Endothelial cell (in vitro differentiated cells): ENCODE measurements at regions not wholly inside any gene's neighbourhood (a gene's known extent, or its start where the extent isn't known, plus 50 kb on each side); places are given as distances from the start of the nearest gene placed in this dataset.

ENCODE experiments used
- DNase-seq: peaks from one replicate; pipeline ENCODE4 v3.0.0; 2021; ENCODE audit warnings: low spot score
- H3K27ac Mint-ChIP-seq: one replicate; pipeline ENCODE4 v1.8.0; 2021; ENCODE audit warnings: mixed read lengths, inconsistent platforms; ENCODE audit not compliant: unreplicated experiment
- H3K27me3 Mint-ChIP-seq: one replicate; pipeline ENCODE4 v1.8.0; 2021; ENCODE audit warnings: mild to moderate bottlenecking, moderate library complexity, mixed read lengths, inconsistent platforms; ENCODE audit not compliant: unreplicated experiment
- H3K36me3 Mint-ChIP-seq: one replicate; pipeline ENCODE4 v1.8.0; 2021; ENCODE audit warnings: mild to moderate bottlenecking, low read depth, mixed read lengths, inconsistent platforms; ENCODE audit not compliant: unreplicated experiment
- H3K4me1 Mint-ChIP-seq: one replicate; pipeline ENCODE4 v1.8.0; 2021; ENCODE audit warnings: mild to moderate bottlenecking, mixed read lengths, inconsistent platforms; ENCODE audit not compliant: unreplicated experiment
- H3K4me3 Mint-ChIP-seq: one replicate; pipeline ENCODE4 v1.8.0; 2021; ENCODE audit warnings: mild to moderate bottlenecking, mixed read lengths, inconsistent platforms; ENCODE audit not compliant: unreplicated experiment
- H3K9me3 Mint-ChIP-seq: one replicate; pipeline ENCODE4 v1.8.0; 2021; ENCODE audit warnings: mixed read lengths, inconsistent platforms; ENCODE audit not compliant: unreplicated experiment
- TF ChIP-seq, protein P1 (sequence below): fragments of 200-600 bp; sonication (generic); IDR thresholded peaks from one replicate; pipeline ENCODE4 v1.5.0; 2021; ENCODE audit warnings: antibody characterized with exemption; ENCODE audit not compliant: unreplicated experiment

GRCh38 chr7:50214126-50214670 lies 90.3 kb upstream of the IKZF1 start:
- Mint-ChIP-seq H3K4me3 (no peak overlapping the region), H3K9me3 (no peaks in the 10 kb centered on the region), H3K27ac (no peak overlapping the region), H3K4me1 (peaks cover 3% of the 10 kb centered on the region), H3K27me3 (peaks cover 12% of the 10 kb centered on the region), H3K36me3 (no peaks in the 10 kb centered on the region)
- TF ChIP-seq, protein P1, sequence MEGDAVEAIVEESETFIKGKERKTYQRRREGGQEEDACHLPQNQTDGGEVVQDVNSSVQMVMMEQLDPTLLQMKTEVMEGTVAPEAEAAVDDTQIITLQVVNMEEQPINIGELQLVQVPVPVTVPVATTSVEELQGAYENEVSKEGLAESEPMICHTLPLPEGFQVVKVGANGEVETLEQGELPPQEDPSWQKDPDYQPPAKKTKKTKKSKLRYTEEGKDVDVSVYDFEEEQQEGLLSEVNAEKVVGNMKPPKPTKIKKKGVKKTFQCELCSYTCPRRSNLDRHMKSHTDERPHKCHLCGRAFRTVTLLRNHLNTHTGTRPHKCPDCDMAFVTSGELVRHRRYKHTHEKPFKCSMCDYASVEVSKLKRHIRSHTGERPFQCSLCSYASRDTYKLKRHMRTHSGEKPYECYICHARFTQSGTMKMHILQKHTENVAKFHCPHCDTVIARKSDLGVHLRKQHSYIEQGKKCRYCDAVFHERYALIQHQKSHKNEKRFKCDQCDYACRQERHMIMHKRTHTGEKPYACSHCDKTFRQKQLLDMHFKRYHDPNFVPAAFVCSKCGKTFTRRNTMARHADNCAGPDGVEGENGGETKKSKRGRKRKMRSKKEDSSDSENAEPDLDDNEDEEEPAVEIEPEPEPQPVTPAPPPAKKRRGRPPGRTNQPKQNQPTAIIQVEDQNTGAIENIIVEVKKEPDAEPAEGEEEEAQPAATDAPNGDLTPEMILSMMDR, result no peak
- DNase-seq, result no peak

DNA sequence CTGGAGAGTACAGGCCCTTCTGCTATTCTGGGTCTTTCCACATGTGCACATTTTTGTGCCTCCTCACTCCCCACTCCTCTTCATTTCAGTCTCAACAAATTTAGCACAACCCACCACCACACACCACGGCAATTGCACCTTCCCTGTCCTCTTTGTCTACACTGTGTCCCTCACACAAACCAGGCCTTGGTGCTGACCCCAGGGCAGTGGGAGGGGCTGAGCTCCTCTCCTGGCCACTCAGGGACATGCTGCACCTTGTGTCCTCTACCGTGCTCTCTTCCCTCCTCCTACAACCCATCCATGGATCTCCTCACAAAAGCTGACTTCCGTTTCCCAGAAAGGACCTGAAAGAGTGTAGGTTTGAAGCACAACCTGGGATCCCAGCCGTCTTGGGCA lies 90.9 kb upstream of the IKZF1 start:
- Mint-ChIP-seq H3K4me3 (no peak overlapping the region), H3K27me3 (peaks cover 12% of the 10 kb centered on the region), H3K36me3 (no peaks in the 10 kb centered on the region), H3K4me1 (peaks cover 3% of the 10 kb centered on the region), H3K9me3 (no peaks in the 10 kb centered on the region), H3K27ac (no peak overlapping the region)
- DNase-seq, result no peak
- TF ChIP-seq, protein P1, result no peak

- Mint-ChIP-seq H3K27me3 (peaks cover 15% of the 10 kb centered on the region), H3K4me1 (peaks cover 3% of the 10 kb centered on the region), H3K27ac (no peak overlapping the region), H3K4me3 (no peak overlapping the region), H3K9me3 (no peaks in the 10 kb centered on the region), H3K36me3 (no peaks in the 10 kb centered on the region)
- TF ChIP-seq, protein P1, result no peak
- DNase-seq, result no peak
Measured at GRCh38 chr7:50212666-50213621, 91.6 kb upstream of the IKZF1 start.

DNA sequence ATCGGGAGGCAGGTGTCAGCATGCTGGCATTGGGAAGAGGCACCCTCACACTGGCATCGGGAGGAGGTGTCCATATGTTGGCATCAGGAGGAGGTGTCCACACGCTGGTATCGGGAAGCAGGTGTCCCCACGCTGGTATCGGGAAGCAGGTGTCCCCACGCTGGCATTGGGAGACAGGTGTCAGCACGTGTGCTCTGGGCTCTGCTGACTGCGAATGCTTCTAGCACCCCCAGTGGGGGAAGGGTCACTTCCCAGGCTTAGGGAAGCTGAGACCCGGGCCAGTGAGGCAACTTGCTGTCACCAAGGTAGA lies 92.5 kb upstream of the IKZF1 start:
- Mint-ChIP-seq H3K36me3 (no peaks in the 10 kb centered on the region), H3K27ac (no peak overlapping the region), H3K27me3 (peaks cover 14% of the 10 kb centered on the region), H3K9me3 (no peaks in the 10 kb centered on the region), H3K4me3 (no peak overlapping the region), H3K4me1 (peaks cover 3% of the 10 kb centered on the region)
- TF ChIP-seq, protein P1, result no peak
- no peak for DNase-seq
